HG03095 (cell line): ENCODE measurements at regions not wholly inside any gene's neighbourhood (a gene's known extent, or its start where the extent isn't known, plus 50 kb on each side); places are given as distances from the start of the nearest gene placed in this dataset.

Source experiments
- ATAC-seq: cut with Tn5 transposase; IDR thresholded peaks from one replicate; pipeline ENCODE4 v1.9.1; 2021; ENCODE audit warnings: moderate library complexity; ENCODE audit not compliant: unreplicated experiment

GRCh38 chr18:70491734-70492348 lies 203.0 kb downstream of the SOCS6 start:
- peak; percentile 82 for ATAC-seq

DNA sequence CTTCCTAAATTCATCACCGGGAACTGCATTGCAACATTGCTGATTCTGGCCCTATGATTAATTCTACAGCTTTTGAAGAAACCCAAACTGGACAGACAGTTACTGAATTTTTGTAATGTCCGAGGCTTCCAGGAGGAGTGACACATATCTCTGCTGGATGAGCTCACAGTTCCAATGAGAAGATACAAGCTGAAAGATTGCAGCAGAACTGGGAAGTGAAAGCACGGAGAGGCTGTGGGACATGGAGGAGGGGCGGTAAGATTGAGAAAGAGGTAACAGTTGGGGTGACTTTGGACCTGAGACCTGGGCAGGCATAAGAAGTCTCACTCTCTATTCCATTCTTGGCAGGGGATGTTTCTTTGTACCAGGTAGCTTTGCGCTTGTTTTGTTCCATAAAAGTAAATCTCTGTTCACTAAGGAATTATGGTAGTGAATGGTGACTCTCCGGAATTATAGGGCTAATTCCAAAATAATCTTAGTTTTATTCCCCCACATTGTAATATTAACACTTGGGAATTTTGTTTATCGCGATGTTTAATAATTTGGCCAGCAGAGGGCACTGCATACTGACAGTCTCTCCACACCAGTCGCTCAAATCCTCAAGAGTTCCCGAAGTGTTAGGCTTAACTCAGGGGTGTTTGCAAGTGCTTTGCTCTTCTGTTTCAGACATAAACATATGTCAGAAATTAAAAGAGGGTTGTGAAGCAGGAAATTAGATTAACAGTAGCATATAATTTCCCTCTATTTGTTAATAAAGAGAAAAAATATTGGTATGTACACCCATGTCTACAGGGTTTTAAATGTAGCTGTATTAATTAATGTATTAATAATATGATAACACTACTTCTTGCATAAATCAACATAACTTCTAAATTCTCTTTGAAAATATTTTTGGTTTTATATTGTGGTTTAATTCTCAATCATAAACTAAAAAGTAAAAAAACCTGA lies 201.4 kb downstream of the SOCS6 start:
- ATAC-seq, result peak; percentile 50

DNA sequence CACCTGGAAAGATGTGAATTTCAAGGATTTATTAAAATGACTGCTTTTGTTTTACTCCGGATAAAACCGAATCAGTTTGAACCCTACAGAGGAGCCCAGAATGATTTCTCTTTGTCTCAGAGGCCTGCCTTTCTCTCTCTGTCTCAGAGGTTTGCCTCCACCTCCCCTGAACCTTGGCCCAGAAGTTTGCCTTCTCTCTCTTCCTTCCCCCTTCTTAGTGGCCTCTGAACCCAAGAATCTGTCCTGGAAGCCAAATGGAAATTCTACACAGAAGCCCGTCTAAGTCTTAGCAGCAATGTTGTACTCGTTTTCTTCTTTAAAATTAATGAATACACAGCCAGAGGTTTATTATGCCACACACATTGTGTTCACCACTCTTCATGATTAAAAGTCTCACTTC lies 200.7 kb downstream of the SOCS6 start:
- ATAC-seq, result no peak

DNA sequence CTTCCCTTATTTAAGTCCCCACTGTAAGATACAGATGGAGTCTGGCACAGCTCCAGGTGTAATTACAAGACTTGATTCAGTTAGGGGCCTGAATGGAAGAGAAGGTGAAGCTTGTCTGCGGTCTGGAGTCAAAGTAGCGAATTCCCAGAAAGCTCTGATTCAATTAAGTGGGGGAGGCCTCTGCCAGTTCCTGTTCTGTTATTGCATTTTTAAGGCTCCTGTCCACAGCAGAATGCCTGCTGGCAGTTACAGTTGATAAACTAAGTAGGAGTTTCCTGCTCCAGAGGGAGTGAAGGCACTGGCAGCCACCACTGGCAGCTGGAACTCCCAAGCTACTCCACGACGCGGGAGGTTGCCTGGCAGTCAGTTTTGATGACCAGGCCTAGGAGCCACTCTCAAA lies 181.1 kb downstream of the SOCS6 start:
- no peak for ATAC-seq

GRCh38 chr18:70468861-70469547 lies 180.2 kb downstream of the SOCS6 start:
- ATAC-seq, result no peak

- ATAC-seq, result no peak
Observed at GRCh38 chr18:70464343-70465114, 175.7 kb downstream of the SOCS6 start.

DNA sequence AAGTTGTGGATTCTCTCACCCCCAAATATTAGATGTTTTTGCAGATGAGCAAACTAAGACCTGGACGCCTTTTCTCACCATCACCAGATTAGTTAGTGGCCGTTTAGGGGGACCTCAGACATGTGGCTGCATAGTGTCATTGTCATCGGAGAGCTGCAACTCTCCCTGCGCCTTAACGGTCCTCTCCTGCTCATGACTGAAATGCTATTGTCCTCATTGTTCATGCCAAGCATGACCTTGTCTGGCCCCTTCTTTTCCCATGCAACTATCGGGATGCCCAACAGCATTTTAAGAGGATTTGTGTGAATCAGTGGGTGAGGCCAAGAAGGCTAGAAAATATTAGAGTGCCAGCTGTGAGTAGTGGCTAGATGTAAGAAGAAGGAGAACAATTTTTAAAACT lies 174.2 kb downstream of the SOCS6 start:
- ATAC-seq, result no peak

- no peak for ATAC-seq
Observed at GRCh38 chr18:70462078-70462439, 173.2 kb downstream of the SOCS6 start.

GRCh38 chr18:70461323-70462077 lies 172.7 kb downstream of the SOCS6 start:
- ATAC-seq, result no peak

DNA sequence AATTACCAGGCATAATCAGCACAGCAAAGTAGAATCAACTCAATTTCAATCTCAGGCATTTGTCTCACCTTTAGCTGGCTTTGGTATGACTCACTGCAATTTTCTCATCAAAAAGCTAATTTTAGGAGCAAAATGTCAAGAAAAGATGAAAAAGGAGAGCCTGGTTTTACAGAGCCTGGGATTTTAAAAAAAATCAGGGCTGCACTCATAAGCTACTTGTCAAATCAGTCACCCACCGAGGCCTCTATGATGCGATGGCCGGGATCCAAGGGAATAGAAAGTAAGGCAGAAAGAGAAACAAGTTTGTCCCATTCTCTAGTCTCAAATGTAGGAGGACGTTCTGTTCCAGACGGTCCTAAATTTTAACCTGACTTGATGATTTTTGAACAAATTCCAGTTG lies 170.9 kb downstream of the SOCS6 start:
- no peak for ATAC-seq

DNA sequence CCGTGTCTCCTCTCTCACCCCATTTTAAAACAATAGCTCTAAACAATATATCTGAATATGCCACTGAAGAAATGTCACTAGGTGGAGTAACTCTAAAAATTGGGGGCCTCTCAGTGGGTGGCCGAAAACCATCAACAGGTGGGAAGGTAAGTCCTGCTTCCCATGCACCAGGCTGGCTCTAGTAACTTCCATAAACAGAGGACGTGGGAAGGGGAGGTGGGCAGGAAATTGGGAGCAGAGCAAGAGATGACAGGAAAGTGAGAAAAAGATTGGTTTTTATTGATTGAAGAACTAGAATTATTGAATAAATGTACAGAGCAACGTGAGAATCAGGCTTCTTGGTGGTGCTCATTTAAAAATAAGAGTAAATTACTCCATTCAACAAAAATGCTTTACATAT lies 170.4 kb downstream of the SOCS6 start:
- no peak for ATAC-seq

DNA sequence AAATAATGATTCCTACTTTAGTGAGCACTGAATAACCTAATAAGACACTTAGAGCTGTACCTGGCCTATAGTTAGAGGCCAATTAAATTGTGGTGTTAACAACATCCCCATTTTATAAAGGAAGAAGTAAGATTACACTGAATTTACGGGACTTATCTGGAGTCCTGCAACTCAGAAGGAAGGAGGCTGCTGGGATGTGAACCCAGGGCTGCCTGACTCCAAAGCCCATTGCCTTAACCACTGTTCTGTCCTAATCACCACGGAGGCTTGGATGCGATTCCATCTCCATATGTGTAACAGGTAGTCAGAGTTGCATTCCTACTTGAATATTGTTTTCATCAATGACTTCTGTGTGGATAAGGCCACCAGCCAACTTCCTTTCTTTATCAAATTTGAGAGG lies 168.9 kb downstream of the SOCS6 start:
- no peak for ATAC-seq

DNA sequence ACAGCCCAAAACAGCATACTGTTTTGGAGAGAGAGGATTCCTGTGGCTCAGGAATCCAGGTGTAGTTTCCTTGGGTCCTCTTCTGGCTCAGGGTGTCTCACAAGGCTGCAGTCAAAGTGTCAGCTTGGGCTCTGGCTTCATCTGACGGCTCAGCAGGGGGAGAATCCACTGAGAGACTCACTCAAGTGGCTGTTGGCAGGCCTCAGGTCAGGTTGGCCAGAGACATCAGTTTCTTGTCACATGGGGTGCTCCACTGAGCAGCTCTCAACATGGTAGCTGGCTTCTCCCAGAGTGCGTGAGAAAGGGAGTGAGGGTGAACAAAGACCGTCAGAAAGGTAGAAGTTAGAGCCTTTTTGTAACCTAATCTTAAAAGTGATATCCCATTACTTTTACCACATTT lies 168.4 kb downstream of the SOCS6 start:
- ATAC-seq, result no peak

GRCh38 chr18:70456376-70456775 lies 167.5 kb downstream of the SOCS6 start:
- no peak for ATAC-seq

DNA sequence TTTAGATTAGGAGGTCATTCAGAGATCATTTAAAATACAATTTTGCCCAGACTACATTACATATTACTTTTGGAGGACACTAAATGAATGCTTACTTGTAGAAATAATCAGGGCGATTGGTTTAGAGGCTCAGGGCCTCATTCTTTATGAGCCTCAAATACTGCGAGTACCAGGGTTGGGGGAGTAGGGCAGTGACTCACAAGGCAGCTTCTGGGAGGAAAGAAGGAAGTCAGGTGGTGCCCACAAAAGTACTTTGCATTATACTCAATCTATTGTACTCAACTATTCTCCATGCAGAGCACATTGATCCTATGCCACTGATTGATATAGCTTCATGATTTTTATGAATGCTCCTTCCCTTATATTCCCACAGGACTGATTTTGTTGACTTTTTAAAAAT lies 166.9 kb downstream of the SOCS6 start:
- no peak for ATAC-seq

- peak; percentile 80 for ATAC-seq
Observed at GRCh38 chr18:70454704-70455322, 166.0 kb downstream of the SOCS6 start.

GRCh38 chr18:70453058-70453775 lies 164.4 kb downstream of the SOCS6 start:
- ATAC-seq, result no peak

GRCh38 chr18:70452501-70452900 lies 163.7 kb downstream of the SOCS6 start:
- no peak for ATAC-seq
